ENCODE measurements at regions not wholly inside any gene's neighbourhood (a gene's known extent, or its start where the extent isn't known, plus 50 kb on each side); places are given as distances from the start of the nearest gene placed in this dataset.
"Not testable (repeated sequence)": the region's sequence is repeated elsewhere in the genome, so short reads cannot be mapped to it uniquely, and the experiment has no call there.

DNA sequence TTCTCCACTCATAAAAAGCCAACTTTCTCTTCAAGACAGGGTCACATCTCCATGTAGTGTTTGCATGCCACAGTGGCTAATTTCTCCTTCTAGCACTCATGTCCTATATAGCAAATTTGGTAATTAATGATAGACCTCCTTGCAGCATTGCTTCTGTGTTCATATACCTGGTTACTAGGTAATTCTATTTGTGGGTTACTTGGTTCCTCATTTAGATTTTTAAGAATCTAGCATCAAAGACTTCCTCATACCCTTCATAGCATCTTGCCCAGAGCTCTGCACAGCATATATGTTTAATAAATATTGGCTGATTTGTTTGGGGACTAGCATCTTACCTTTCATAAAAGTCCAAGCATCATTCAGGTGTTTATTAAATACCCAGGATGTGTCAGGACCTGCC lies 152.1 kb downstream of the DUSP6 start:
- Histone ChIP-seq H3K4me3 (ENCODE audit: low read depth, low read length) (no peak overlapping the region), H3K36me3 (no peaks in the 10 kb centered on the region), H3K9me3 (no peaks in the 10 kb centered on the region), H3K4me1 (no peaks in the 10 kb centered on the region), H3K27me3 (no peaks in the 10 kb centered on the region)
- no peak for DNase-seq
- TF ChIP-seq, protein P1, sequence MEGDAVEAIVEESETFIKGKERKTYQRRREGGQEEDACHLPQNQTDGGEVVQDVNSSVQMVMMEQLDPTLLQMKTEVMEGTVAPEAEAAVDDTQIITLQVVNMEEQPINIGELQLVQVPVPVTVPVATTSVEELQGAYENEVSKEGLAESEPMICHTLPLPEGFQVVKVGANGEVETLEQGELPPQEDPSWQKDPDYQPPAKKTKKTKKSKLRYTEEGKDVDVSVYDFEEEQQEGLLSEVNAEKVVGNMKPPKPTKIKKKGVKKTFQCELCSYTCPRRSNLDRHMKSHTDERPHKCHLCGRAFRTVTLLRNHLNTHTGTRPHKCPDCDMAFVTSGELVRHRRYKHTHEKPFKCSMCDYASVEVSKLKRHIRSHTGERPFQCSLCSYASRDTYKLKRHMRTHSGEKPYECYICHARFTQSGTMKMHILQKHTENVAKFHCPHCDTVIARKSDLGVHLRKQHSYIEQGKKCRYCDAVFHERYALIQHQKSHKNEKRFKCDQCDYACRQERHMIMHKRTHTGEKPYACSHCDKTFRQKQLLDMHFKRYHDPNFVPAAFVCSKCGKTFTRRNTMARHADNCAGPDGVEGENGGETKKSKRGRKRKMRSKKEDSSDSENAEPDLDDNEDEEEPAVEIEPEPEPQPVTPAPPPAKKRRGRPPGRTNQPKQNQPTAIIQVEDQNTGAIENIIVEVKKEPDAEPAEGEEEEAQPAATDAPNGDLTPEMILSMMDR (IDR thresholded peaks at IDR 0.05; ENCODE audit: low read depth, low read length), result no peak

DNA sequence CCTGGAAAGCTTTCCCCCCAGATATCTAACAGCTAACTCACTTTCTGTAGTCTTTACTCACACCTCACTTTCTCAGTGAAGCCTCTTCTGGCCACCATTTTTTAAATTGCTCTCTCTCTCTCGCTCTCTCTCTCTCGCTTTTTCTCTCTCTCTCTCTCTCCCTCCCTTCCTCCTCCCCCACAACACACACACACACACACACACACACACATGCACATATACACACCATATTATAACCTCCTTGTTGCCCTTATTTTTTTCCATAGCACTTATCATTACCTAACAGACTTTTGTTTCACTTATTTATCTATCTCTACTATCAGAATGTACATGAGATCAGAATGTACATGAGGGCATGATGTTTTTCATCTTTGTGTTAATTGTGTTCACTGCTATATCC lies 156.8 kb downstream of the DUSP6 start:
- DNase-seq, result no peak
- TF ChIP-seq, protein P1 (IDR thresholded peaks at IDR 0.05; ENCODE audit: low read depth, low read length), result no peak

DNA sequence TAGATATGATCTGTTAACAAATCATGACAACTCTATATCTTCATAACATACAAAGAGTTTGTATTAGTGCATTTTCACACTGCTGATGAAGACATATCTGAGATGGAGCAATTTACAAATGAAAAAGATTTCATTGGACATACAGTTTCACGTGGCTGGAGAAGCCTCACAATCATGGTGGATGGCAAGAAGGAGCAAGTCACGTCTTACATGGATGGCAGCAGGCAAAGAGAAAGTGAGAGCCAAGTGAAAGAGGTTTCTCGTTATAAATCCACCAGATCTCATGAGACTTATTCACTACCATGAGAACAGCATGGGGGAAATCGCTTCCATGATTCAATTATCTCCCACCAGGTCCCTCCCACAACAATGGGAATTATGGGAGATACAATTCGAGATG lies 157.6 kb downstream of the DUSP6 start:
- DNase-seq, result no peak
- Histone ChIP-seq H3K4me3 (ENCODE audit: low read depth, low read length) (no peak overlapping the region), H3K36me3 (no peaks in the 10 kb centered on the region), H3K27me3 (no peaks in the 10 kb centered on the region), H3K4me1 (no peaks in the 10 kb centered on the region), H3K9me3 (no peaks in the 10 kb centered on the region)
- TF ChIP-seq, protein P1 (IDR thresholded peaks at IDR 0.05; ENCODE audit: low read depth, low read length), result no peak

More for the DNA sequence above, 156.8 kb downstream of the DUSP6 start:
- H3K4me1 ChIP-seq, result no peaks in the 10 kb centered on the region
- H3K36me3 ChIP-seq, result no peaks in the 10 kb centered on the region
- H3K4me3 ChIP-seq (ENCODE audit: low read depth, low read length), result no peak overlapping the region
- no peaks in the 10 kb centered on the region for H3K27me3 ChIP-seq
- no peaks in the 10 kb centered on the region for H3K9me3 ChIP-seq

DNA sequence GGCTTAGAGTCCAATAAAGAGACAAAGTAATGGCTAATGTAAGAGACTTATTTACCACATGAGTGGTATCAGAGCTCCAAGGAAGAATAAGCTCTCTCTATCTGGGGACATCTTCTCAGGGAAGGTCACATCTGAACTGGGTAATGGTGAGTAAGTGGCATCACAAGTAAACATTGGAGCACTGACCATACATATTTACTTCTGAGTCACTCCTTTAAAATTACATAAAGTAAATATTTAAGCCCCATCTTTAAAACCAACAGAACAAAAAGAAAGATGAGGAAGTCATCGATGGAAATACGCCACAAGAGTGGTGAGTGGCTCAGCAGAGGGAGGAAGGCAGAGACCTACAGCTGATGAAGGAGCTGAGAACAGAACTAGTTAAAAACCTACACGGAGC lies 159.9 kb downstream of the DUSP6 start:
- Histone ChIP-seq H3K4me3 (ENCODE audit: low read depth, low read length) (no peak overlapping the region), H3K27me3 (no peaks in the 10 kb centered on the region), H3K36me3 (no peaks in the 10 kb centered on the region), H3K9me3 (0 out of 2 replicates have a peak, but pooled peaks cover 2% of the 10 kb centered on the region), H3K4me1 (no peaks in the 10 kb centered on the region)
- TF ChIP-seq, protein P1 (IDR thresholded peaks at IDR 0.05; ENCODE audit: low read depth, low read length), result no peak
- no peak for DNase-seq

DNA sequence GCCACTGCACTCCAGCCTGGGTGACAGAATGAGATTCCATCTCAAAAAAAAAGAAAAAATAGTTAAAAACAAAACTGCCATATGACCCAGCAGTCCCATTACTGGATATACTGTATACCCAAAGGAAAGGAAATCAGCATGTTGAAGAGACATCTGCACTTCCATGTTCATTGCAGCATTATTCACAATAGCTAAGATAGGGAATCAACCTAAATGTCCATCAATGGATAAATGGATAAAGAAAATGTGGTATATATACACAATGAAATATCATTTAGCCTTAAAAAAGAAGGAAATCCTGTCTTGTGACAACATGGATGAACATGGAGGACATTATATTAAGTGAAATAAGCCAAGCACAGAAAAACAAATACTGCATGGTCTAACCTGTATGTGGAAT lies 160.7 kb downstream of the DUSP6 start:
- not testable (repeated sequence) for H3K36me3 ChIP-seq; H3K27me3 ChIP-seq; H3K4me1 ChIP-seq; H3K9me3 ChIP-seq; DNase-seq; H3K4me3 ChIP-seq (ENCODE audit: low read depth, low read length)

DNA sequence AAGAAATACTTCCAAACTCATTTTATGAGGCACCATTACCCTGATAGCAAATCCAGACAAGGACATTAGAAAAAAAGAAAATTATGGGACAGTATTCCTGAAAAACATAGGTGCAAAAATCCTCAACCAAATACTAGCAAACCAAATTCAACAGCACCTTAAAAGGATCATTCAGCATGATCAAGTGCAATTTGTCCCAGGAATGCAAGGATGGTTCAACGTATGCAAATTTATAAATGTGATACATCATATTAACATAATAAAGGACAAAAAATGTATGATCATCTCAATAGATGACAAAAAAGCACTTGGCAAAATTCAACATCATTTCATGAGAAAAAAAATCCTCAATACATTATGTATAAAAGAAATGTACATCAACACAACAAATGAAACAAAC lies 162.9 kb downstream of the DUSP6 start:
- TF ChIP-seq, protein P1 (IDR thresholded peaks at IDR 0.05; ENCODE audit: low read depth, low read length), result no peak
- H3K36me3 ChIP-seq, result no peaks in the 10 kb centered on the region

DNA sequence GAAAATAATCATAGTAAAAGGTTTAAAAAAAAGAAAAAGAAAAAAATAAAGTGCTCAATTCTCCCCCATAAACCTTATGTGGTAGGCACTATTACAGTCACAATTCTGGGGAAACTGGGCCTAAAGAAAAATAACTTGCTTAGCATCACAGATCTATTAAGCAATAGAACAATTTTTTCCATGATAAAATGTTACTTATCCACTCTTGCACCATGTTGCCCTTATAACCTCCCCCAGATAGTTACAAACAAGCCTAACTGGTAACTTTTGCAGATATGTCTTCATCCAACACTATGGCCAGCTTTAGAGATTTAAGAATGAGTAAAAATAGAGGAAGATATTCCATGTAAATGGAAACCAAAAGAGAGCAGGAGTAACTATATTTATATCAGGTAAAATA lies 164.8 kb downstream of the DUSP6 start:
- H3K4me1 ChIP-seq, result no peaks in the 10 kb centered on the region
- no peak overlapping the region for H3K4me3 ChIP-seq (ENCODE audit: low read depth, low read length)
- DNase-seq, result no peak
- H3K27me3 ChIP-seq, result no peaks in the 10 kb centered on the region
- TF ChIP-seq, protein P1 (IDR thresholded peaks at IDR 0.05; ENCODE audit: low read depth, low read length), result no peak
- 0 out of 2 replicates have a peak, but pooled peaks cover 2% of the 10 kb centered on the region for H3K9me3 ChIP-seq
- H3K36me3 ChIP-seq, result no peaks in the 10 kb centered on the region

More for the DNA sequence above, 162.9 kb downstream of the DUSP6 start:
- H3K4me1 ChIP-seq, result no peaks in the 10 kb centered on the region
- H3K4me3 ChIP-seq (ENCODE audit: low read depth, low read length), result no peak overlapping the region
- 0 out of 2 replicates have a peak, but pooled peaks cover 2% of the 10 kb centered on the region for H3K9me3 ChIP-seq
- DNase-seq, result no peak
- H3K27me3 ChIP-seq, result no peaks in the 10 kb centered on the region
